HEK293 (cell line): ENCODE measurements at regions not wholly inside any gene's neighbourhood (a gene's known extent, or its start where the extent isn't known, plus 50 kb on each side); places are given as distances from the start of the nearest gene placed in this dataset.

ENCODE experiments used
- ATF2 ChIP-seq: fragments of 450-650 bp; formaldehyde crosslinking; IDR thresholded peaks from 2 replicates; pipeline ENCODE4 v1.5.1; 2016; ENCODE audit warnings: missing biosample characterization, missing genetic modification characterization, low read depth
- FEZF1 ChIP-seq: fragments of 450-650 bp; formaldehyde crosslinking; IDR thresholded peaks from 2 replicates; pipeline ENCODE4 v1.5.1; 2016; ENCODE audit warnings: missing biosample characterization, missing genetic modification characterization
- GLIS2 ChIP-seq: fragments of 450-650 bp; formaldehyde crosslinking; IDR thresholded peaks from 2 replicates; pipeline ENCODE4 v1.5.1; 2016; ENCODE audit warnings: missing biosample characterization, missing genetic modification characterization
- KLF1 ChIP-seq: fragments of 450-650 bp; formaldehyde crosslinking; IDR thresholded peaks from 2 replicates; pipeline ENCODE4 v1.5.1; 2016; ENCODE audit warnings: missing biosample characterization, missing genetic modification characterization
- PRDM1 ChIP-seq: fragments of 450-650 bp; formaldehyde crosslinking; IDR thresholded peaks from 2 replicates; pipeline ENCODE4; 2016; ENCODE audit warnings: missing biosample characterization, missing genetic modification characterization
- PRDM2 ChIP-seq: fragments of 450-650 bp; formaldehyde crosslinking; IDR thresholded peaks from 2 replicates; pipeline ENCODE4 v1.5.1; 2016; ENCODE audit warnings: missing biosample characterization, missing genetic modification characterization, borderline replicate concordance
- PRDM6 ChIP-seq: fragments of 450-650 bp; formaldehyde crosslinking; IDR thresholded peaks from 2 replicates; pipeline ENCODE4 v1.5.1; 2017; ENCODE audit warnings: missing biosample characterization, missing genetic modification characterization
- SALL2 ChIP-seq: fragments of 450-650 bp; formaldehyde crosslinking; IDR thresholded peaks from 2 replicates; pipeline ENCODE4 v1.5.0; 2017; ENCODE audit warnings: missing biosample characterization, mild to moderate bottlenecking, missing genetic modification characterization, borderline replicate concordance
- SCRT1 ChIP-seq: fragments of 450-650 bp; formaldehyde crosslinking; IDR thresholded peaks from 2 replicates; pipeline ENCODE4 v1.5.1; 2016; ENCODE audit warnings: missing biosample characterization, missing genetic modification characterization, borderline replicate concordance
- SCRT2 ChIP-seq: fragments of 450-650 bp; formaldehyde crosslinking; IDR thresholded peaks from 2 replicates; pipeline ENCODE4 v1.5.1; 2016; ENCODE audit warnings: missing biosample characterization, missing genetic modification characterization
- SP2 ChIP-seq: fragments of 450-650 bp; formaldehyde crosslinking; IDR thresholded peaks from 2 replicates; pipeline ENCODE4 v1.5.1; 2016; ENCODE audit warnings: missing biosample characterization, missing genetic modification characterization
- SP7 ChIP-seq: fragments of 450-650 bp; formaldehyde crosslinking; IDR thresholded peaks from 2 replicates; pipeline ENCODE4 v1.5.1; 2016; ENCODE audit warnings: missing biosample characterization, missing genetic modification characterization
- ZBTB48 ChIP-seq: fragments of 450-650 bp; formaldehyde crosslinking; IDR thresholded peaks from 2 replicates; pipeline ENCODE4 v1.5.1; 2016; ENCODE audit warnings: missing biosample characterization, missing genetic modification characterization
- ZFP41 ChIP-seq: fragments of 450-650 bp; formaldehyde crosslinking; IDR thresholded peaks from 2 replicates; pipeline ENCODE4 v1.5.1; 2016; ENCODE audit warnings: missing biosample characterization, missing genetic modification characterization, borderline replicate concordance
- ZNF341 ChIP-seq: fragments of 450-650 bp; formaldehyde crosslinking; IDR thresholded peaks from 2 replicates; pipeline ENCODE4; 2016; ENCODE audit warnings: low read depth, missing biosample characterization, missing genetic modification characterization
- ZNF366 ChIP-seq: fragments of 450-650 bp; formaldehyde crosslinking; conservative IDR thresholded peaks from 2 replicates; pipeline ENCODE4 v1.5.1; 2016; ENCODE audit warnings: missing biosample characterization, missing genetic modification characterization
- ZNF510 ChIP-seq: fragments of 450-650 bp; formaldehyde crosslinking; IDR thresholded peaks from 2 replicates; pipeline ENCODE4 v1.5.1; 2018; ENCODE audit warnings: mild to moderate bottlenecking, missing genetic modification characterization, missing biosample characterization; ENCODE audit not compliant: insufficient replicate concordance
- ZNF544 ChIP-seq: fragments of 450-650 bp; formaldehyde crosslinking; IDR thresholded peaks from 2 replicates; pipeline ENCODE4 v1.5.0; 2017; ENCODE audit warnings: missing biosample characterization, missing genetic modification characterization
- ZNF610 ChIP-seq: fragments of 450-650 bp; formaldehyde crosslinking; IDR thresholded peaks from 2 replicates; pipeline ENCODE4 v1.5.1; 2016; ENCODE audit warnings: missing biosample characterization, missing genetic modification characterization, borderline replicate concordance
- ZSCAN16 ChIP-seq: fragments of 450-650 bp; formaldehyde crosslinking; IDR thresholded peaks from 2 replicates; pipeline ENCODE4 v1.5.1; 2016; ENCODE audit warnings: missing biosample characterization, missing genetic modification characterization
- TF ChIP-seq, protein P1 (sequence below): fragments of 450-650 bp; formaldehyde crosslinking; IDR thresholded peaks from 2 replicates; pipeline ENCODE4 v1.5.1; 2016; ENCODE audit warnings: missing biosample characterization, missing genetic modification characterization

DNA sequence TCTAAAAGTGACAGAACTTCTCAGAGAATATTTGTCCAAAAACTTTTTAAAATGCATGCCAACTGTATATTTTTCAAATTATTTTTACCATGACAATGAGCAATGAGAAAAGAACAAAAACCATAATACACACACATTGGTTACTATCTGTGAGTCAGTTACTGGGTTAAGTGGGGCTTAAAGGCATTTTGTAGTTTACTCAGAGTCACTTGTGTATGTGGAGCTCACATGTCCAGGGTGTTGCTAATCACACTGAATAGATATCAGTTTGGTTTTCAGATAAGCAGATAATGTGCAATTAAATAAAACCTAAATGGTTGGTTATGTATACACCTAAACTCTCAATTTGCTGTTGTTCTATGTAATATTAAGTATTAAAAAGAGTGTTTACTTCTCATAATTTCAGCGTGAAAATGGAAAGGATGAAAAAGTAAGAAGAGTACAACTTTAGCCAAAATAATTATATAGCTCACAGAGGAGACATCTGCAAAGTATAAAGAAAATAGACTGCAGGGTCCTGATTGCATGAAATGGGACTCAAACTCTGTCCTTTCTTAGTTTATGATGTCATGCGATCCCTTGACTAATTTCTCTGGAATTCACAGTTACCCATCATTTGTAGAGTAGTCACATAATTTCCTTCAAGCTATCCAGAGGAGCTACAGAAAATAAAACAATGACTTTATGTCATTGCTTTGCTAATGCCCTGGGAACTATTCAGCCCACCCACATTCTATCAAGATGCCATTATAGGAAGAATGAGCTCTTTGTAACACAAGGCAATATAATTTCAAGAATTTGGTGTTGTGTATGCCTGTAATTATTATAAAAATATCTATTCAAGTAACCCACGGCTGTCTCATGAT lies 388.0 kb upstream of the ZNF608 start (continued):
- no peak for TF ChIP-seq SCRT1 (tag by site-specific recombination)
- TF ChIP-seq SP7 (tag by site-specific recombination) = peak; percentile 95
- peak; percentile 81 for TF ChIP-seq ZBTB48 (tag by site-specific recombination)
- TF ChIP-seq ZNF366 (tag by site-specific recombination) = peak; percentile 83
- TF ChIP-seq PRDM2 (tag by site-specific recombination) = no peak
- peak; percentile 91 for TF ChIP-seq ATF2 (tag by site-specific recombination)
- TF ChIP-seq ZFP41 (tag by site-specific recombination) = no peak
- TF ChIP-seq, protein P1, sequence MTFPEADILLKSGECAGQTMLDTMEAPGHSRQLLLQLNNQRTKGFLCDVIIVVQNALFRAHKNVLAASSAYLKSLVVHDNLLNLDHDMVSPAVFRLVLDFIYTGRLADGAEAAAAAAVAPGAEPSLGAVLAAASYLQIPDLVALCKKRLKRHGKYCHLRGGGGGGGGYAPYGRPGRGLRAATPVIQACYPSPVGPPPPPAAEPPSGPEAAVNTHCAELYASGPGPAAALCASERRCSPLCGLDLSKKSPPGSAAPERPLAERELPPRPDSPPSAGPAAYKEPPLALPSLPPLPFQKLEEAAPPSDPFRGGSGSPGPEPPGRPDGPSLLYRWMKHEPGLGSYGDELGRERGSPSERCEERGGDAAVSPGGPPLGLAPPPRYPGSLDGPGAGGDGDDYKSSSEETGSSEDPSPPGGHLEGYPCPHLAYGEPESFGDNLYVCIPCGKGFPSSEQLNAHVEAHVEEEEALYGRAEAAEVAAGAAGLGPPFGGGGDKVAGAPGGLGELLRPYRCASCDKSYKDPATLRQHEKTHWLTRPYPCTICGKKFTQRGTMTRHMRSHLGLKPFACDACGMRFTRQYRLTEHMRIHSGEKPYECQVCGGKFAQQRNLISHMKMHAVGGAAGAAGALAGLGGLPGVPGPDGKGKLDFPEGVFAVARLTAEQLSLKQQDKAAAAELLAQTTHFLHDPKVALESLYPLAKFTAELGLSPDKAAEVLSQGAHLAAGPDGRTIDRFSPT (tag by site-specific recombination) = peak; percentile 78
- peak; percentile 35 for TF ChIP-seq PRDM6 (tag by site-specific recombination)
- TF ChIP-seq KLF1 (tag by site-specific recombination) = no peak
- no peak for TF ChIP-seq ZNF544
- TF ChIP-seq SCRT2 = no peak
- TF ChIP-seq ZSCAN16 (tag by site-specific recombination) = no peak
- no peak for TF ChIP-seq SALL2 (tag by site-specific recombination)
- 0 out of 2 replicates have a peak, but pooled peaks have one; percentile 31 for TF ChIP-seq PRDM1 (tag by site-specific recombination)
- no peak for TF ChIP-seq ZNF510
- peak; percentile 40 for TF ChIP-seq FEZF1 (tag by site-specific recombination)
- TF ChIP-seq ZNF610 = no peak
- TF ChIP-seq SP2 (tag by site-specific recombination) = no peak
- no peak for TF ChIP-seq ZNF341 (tag by site-specific recombination)
- TF ChIP-seq GLIS2 = no peak
- TF ChIP-seq, all 188 proteins: peak for 33
